CD4-positive, alpha-beta T cell treated with Interleukin-1 beta for 1 hour (primary cell): ENCODE measurements at regions not wholly inside any gene's neighbourhood (a gene's known extent, or its start where the extent isn't known, plus 50 kb on each side); places are given as distances from the start of the nearest gene placed in this dataset.
"Not testable (repeated sequence)": the region's sequence is repeated elsewhere in the genome, so short reads cannot be mapped to it uniquely, and the experiment has no call there.

Experiments used
- DNase-seq, 2 donors: peaks; one replicate each; pipeline ENCODE4 v3.0.0-alpha.2; 2020 to 2022

- no peak for DNase-seq
Measured at GRCh38 chr3:23710555-23710954, 95.2 kb upstream of the UBE2E1 start.

- DNase-seq: no peak
Measured at GRCh38 chr3:23711916-23712494, 93.8 kb upstream of the UBE2E1 start.

GRCh38 chr3:23712656-23713559, 92.8 kb upstream of the UBE2E1 start:
- DNase-seq: no peak

- DNase-seq: no peak
Measured at GRCh38 chr3:23713641-23714040, 92.1 kb upstream of the UBE2E1 start.

GRCh38 chr3:23720059-23720458, 85.7 kb upstream of the UBE2E1 start:
- DNase-seq: no peak

- DNase-seq: no peak
Measured at GRCh38 chr3:23720885-23721284, 84.9 kb upstream of the UBE2E1 start.

GRCh38 chr3:23723141-23723540, 82.6 kb upstream of the UBE2E1 start:
- DNase-seq: no peak

- no peak for DNase-seq
Measured at GRCh38 chr3:23723930-23724329, 81.8 kb upstream of the UBE2E1 start.

GRCh38 chr3:23726811-23727548, 78.8 kb upstream of the UBE2E1 start:
- no peak for DNase-seq

GRCh38 chr3:23728601-23729117, 77.1 kb upstream of the UBE2E1 start:
- no peak for DNase-seq

- not testable (repeated sequence) for DNase-seq
Measured at GRCh38 chr3:23729362-23729761, 76.4 kb upstream of the UBE2E1 start.

- no peak for DNase-seq
Measured at GRCh38 chr3:23734481-23734880, 71.3 kb upstream of the UBE2E1 start.

- DNase-seq: no peak
Measured at GRCh38 chr3:23735062-23735461, 70.7 kb upstream of the UBE2E1 start.

- no peak for DNase-seq
Measured at GRCh38 chr3:23735535-23736326, 70.0 kb upstream of the UBE2E1 start.

- no peak for DNase-seq
Measured at GRCh38 chr3:23738944-23739343, 66.8 kb upstream of the UBE2E1 start.

- DNase-seq: no peak
Measured at GRCh38 chr3:23739536-23739935, 66.2 kb upstream of the UBE2E1 start.

GRCh38 chr3:23740517-23740965, 65.2 kb upstream of the UBE2E1 start:
- DNase-seq: no peak

- DNase-seq: no peak
Measured at GRCh38 chr3:23741036-23741706, 64.6 kb upstream of the UBE2E1 start.

GRCh38 chr3:23743141-23743784, 62.5 kb upstream of the UBE2E1 start:
- no peak for DNase-seq

GRCh38 chr3:23746441-23746840, 59.3 kb upstream of the UBE2E1 start:
- no peak for DNase-seq

GRCh38 chr3:23747841-23748240, 57.9 kb upstream of the UBE2E1 start:
- DNase-seq: no peak
